ENCODE measurements at regions not wholly inside any gene's neighbourhood (a gene's known extent, or its start where the extent isn't known, plus 50 kb on each side); places are given as distances from the start of the nearest gene placed in this dataset.

DNA sequence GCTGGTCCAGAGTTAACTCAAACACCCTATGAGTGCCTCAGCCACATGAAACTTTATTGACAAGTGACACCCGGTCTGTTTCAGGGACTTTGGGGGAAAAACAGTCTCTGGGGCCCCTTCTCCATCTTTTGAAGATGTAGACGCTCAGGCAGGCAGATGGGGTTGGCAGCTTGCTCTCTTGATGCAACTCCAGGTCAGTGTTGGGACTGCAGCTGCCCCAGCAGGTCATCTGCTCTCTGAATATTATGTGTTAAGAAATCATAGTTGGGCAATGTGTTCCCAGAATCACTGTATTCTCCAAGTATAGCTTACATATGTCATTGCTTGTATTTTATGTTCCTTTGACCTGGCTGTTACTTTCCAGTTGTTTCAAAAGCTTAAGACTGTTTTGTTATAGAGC lies 544.9 kb upstream of the MGMT start:
- intact Hi-C loops (cut with micrococcal nuclease; ENCODE audit: unreplicated experiment), result no loop called here
- TF ChIP-seq PHF20 (CRISPR knock-in tag; IDR thresholded peaks at IDR 0.05) (no peak), STAG1 (CRISPR knock-in tag; IDR thresholded peaks at IDR 0.05) (no peak), ZFP37 (CRISPR knock-in tag; IDR thresholded peaks at IDR 0.05; ENCODE audit: borderline replicate concordance) (no peak), RARG (CRISPR knock-in tag; IDR thresholded peaks at IDR 0.05; ENCODE audit: low read depth) (no peak), STAT5B (CRISPR knock-in tag; IDR thresholded peaks at IDR 0.05) (no peak), SPEN (CRISPR knock-in tag; IDR thresholded peaks at IDR 0.05; ENCODE audit: low read depth) (no peak), FOXA1 (IDR thresholded peaks at IDR 0.05) (no peak), FOXA1 (CRISPR knock-in tag; IDR thresholded peaks at IDR 0.05) (no peak), ZNF235 (CRISPR knock-in tag; IDR thresholded peaks at IDR 0.05; ENCODE audit: borderline replicate concordance) (no peak), ZNF670 (CRISPR knock-in tag; IDR thresholded peaks at IDR 0.05; ENCODE audit: borderline replicate concordance) (no peak), ZNF33A (CRISPR knock-in tag; IDR thresholded peaks at IDR 0.05; ENCODE audit: borderline replicate concordance) (no peak)
- TF ChIP-seq, protein P1, sequence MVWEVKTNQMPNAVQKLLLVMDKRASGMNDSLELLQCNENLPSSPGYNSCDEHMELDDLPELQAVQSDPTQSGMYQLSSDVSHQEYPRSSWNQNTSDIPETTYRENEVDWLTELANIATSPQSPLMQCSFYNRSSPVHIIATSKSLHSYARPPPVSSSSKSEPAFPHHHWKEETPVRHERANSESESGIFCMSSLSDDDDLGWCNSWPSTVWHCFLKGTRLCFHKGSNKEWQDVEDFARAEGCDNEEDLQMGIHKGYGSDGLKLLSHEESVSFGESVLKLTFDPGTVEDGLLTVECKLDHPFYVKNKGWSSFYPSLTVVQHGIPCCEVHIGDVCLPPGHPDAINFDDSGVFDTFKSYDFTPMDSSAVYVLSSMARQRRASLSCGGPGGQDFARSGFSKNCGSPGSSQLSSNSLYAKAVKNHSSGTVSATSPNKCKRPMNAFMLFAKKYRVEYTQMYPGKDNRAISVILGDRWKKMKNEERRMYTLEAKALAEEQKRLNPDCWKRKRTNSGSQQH (CRISPR knock-in tag; IDR thresholded peaks at IDR 0.05; ENCODE audit: low read depth), result no peak
- TF ChIP-seq, protein P2, sequence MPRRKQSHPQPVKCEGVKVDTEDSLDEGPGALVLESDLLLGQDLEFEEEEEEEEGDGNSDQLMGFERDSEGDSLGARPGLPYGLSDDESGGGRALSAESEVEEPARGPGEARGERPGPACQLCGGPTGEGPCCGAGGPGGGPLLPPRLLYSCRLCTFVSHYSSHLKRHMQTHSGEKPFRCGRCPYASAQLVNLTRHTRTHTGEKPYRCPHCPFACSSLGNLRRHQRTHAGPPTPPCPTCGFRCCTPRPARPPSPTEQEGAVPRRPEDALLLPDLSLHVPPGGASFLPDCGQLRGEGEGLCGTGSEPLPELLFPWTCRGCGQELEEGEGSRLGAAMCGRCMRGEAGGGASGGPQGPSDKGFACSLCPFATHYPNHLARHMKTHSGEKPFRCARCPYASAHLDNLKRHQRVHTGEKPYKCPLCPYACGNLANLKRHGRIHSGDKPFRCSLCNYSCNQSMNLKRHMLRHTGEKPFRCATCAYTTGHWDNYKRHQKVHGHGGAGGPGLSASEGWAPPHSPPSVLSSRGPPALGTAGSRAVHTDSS (CRISPR knock-in tag; conservative IDR thresholded peaks at IDR 0.05), result no peak
- TF ChIP-seq, protein P3, sequence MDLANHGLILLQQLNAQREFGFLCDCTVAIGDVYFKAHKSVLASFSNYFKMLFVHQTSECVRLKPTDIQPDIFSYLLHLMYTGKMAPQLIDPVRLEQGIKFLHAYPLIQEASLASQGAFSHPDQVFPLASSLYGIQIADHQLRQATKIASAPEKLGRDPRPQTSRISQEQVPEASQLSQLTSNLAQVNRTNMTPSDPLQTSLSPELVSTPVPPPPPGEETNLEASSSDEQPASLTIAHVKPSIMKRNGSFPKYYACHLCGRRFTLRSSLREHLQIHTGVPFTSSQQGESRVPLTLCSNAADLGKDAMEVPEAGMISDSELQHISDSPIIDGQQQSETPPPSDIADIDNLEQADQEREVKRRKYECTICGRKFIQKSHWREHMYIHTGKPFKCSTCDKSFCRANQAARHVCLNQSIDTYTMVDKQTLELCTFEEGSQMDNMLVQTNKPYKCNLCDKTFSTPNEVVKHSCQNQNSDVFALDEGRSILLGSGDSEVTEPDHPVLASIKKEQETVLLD (CRISPR knock-in tag; IDR thresholded peaks at IDR 0.05; ENCODE audit: low read depth), result no peak
- no peak for FAIRE-seq
- Histone ChIP-seq H3K27me3 (ENCODE audit: control insufficient read depth in 1 of 2, insufficient read depth in 2 of 2, low read length in 2 of 2) (no peaks in the 10 kb centered on the region), H3K79me2 (ENCODE audit: insufficient read depth, low read length) (no peaks in the 10 kb centered on the region), H3K36me3 (replicated peaks in 1 of 2; ENCODE audit: control insufficient read depth in 1 of 2, insufficient read depth in 2 of 2, low read length in 2 of 2) (no peaks in the 10 kb centered on the region), H4K20me1 (ENCODE audit: insufficient read depth, low read length) (no peaks in the 10 kb centered on the region), H2AFZ (ENCODE audit: low read length) (no peak overlapping the region), H3K4me2 (ENCODE audit: low read depth, low read length) (no peak overlapping the region), H3K4me3 (replicated peaks in 1 of 3; ENCODE audit: insufficient read depth in 1 of 3, low read depth in 2 of 3, low read length in 3 of 3) (no peak overlapping the region), H3K9me3 (ENCODE audit: low read length) (peaks cover 15% of the 10 kb centered on the region; the same call in 1 of the 2 replicates), H3K4me1 (ENCODE audit: insufficient read depth, low read length) (no peaks in the 10 kb centered on the region), H3K27ac (ENCODE audit: extremely low read length, insufficient read depth, low read length) (no peak overlapping the region), H3K9ac (ENCODE audit: insufficient read depth, low read depth, low read length) (no peak overlapping the region)
- DNase-seq (ENCODE audit: low spot score), result no peak
- ATAC-seq, result no peak
- in situ Hi-C loops (cut with HindIII; ENCODE audit: extremely low pct_ligation_motif_present, low pct_unique_long_range_greater_than_20kb), result no loop called here
- WGBS (ENCODE audit: low lambda C conversion rate), result 0% methylated on average over 2 of the region's 2 CpGs
- ChIA-PET CTCF (ENCODE audit: low intra/inter-chr PET ratio, low total read pairs) (no interaction called here), POLR2A (no interaction called here)
- no TSS peak for BruUV-seq (replicated peaks)

All from HepG2 (cell line).